ENCODE measurements at regions not wholly inside any gene's neighbourhood (a gene's known extent, or its start where the extent isn't known, plus 50 kb on each side); places are given as distances from the start of the nearest gene placed in this dataset.

DNA sequence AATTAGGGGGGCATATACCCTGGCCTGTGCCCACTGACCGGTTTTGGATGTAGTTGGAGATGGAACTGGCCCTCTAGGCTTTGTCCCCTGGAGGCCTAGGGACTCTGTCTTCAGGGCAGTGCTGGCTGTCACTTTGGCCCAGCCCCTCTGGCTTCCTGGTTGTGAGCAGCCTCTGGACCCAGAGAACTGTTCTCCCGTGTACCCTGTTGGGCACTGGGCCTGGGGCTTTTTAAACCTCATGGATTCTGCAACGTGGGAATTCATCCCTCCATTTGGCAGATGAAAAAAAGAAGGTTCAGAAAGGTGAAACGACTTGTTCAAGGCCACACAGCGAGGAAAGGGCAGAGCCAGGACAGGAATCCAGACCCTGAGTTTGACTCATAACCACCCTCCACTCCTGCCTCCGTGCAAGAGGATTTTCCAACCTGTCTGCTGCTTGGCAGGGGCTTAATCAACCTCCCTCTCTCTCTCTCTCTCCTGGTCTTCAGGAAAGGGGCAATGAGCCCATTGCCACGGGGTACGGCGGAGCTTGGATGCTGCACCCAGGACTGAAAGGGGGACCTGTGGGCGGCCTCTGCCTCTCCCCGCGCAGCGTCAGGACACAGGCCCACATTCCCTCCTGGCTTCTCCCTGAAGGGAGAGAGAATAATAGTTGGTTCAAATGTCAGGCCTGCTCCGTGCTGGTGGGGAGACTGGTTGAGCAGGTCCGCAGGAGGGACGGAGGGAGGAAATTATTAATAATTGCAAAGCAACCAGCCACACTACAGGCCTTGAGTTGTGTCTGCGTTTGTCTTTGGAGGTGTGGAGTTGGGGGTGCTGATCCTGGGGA is 56.0 kb downstream of the CEBPB start:
- no peaks in the 10 kb centered on the region; the same call in none of the 2 replicates for H3K27me3 Mint-ChIP-seq (ENCODE audit: insufficient read depth)
- no peaks in the 10 kb centered on the region for H3K36me3 Mint-ChIP-seq (ENCODE audit: low read depth)
- TF ChIP-seq, protein P1, sequence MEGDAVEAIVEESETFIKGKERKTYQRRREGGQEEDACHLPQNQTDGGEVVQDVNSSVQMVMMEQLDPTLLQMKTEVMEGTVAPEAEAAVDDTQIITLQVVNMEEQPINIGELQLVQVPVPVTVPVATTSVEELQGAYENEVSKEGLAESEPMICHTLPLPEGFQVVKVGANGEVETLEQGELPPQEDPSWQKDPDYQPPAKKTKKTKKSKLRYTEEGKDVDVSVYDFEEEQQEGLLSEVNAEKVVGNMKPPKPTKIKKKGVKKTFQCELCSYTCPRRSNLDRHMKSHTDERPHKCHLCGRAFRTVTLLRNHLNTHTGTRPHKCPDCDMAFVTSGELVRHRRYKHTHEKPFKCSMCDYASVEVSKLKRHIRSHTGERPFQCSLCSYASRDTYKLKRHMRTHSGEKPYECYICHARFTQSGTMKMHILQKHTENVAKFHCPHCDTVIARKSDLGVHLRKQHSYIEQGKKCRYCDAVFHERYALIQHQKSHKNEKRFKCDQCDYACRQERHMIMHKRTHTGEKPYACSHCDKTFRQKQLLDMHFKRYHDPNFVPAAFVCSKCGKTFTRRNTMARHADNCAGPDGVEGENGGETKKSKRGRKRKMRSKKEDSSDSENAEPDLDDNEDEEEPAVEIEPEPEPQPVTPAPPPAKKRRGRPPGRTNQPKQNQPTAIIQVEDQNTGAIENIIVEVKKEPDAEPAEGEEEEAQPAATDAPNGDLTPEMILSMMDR (IDR thresholded peaks at IDR 0.05): no peak
- no peak overlapping the region for H3K4me3 Mint-ChIP-seq
- H3K4me1 Mint-ChIP-seq (ENCODE audit: low read depth): peaks cover 62% of the 10 kb centered on the region
- H3K9me3 Mint-ChIP-seq: no peaks in the 10 kb centered on the region
- no peak for DNase-seq
- peak overlapping the region; percentile 86 for H3K27ac Mint-ChIP-seq

DNA sequence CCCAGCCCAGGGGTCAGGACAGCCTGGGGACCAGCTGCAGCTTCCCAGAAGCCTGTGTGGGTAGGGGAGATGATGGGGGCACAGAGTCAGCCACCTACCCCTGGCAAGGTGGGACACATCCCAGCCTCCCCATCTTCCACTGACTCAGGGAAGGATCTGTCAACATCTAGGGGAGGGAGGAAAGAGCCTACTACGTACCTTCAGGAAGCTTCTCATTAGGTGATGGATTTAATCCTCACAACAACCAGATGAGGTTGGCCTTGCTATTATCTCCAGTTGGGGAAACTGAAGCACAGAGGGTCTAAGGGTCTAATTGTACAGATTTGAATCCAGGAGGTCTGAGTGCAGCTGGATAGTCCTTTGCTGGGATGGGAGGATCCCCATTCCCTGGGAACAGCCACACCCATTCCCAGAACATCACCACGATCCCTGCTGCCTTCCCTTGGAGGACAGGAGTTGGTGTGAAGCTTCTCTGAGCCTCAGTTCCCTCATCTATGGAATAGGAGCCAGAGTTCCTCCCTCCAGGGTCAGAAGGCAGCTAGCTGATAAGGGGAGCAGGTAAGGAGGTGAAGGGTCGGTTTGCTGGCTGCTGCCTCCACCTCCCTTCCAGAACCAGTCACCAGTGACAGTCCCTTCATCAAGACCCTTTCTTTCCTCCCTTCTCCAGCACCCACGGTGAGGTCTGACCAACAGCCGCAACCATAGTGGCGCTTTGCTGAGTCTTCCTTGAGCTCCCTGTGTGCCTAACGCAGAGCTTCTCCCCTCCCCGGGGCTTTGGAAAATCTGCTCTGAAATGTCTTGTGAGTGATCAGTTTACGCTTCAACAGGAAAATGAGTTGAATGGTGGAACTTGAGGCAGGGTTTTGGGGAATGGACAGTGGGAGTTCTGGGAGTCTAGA is 56.8 kb downstream of the CEBPB start:
- no peak for DNase-seq
- TF ChIP-seq, protein P1 (IDR thresholded peaks at IDR 0.05): no peak
- Mint-ChIP-seq H3K27me3 (ENCODE audit: insufficient read depth) (no peaks in the 10 kb centered on the region; the same call in none of the 2 replicates), H3K4me3 (no peak overlapping the region), H3K36me3 (ENCODE audit: low read depth) (no peaks in the 10 kb centered on the region), H3K9me3 (no peaks in the 10 kb centered on the region), H3K27ac (peak overlapping the region; percentile 86), H3K4me1 (ENCODE audit: low read depth) (peaks cover 65% of the 10 kb centered on the region)

DNA sequence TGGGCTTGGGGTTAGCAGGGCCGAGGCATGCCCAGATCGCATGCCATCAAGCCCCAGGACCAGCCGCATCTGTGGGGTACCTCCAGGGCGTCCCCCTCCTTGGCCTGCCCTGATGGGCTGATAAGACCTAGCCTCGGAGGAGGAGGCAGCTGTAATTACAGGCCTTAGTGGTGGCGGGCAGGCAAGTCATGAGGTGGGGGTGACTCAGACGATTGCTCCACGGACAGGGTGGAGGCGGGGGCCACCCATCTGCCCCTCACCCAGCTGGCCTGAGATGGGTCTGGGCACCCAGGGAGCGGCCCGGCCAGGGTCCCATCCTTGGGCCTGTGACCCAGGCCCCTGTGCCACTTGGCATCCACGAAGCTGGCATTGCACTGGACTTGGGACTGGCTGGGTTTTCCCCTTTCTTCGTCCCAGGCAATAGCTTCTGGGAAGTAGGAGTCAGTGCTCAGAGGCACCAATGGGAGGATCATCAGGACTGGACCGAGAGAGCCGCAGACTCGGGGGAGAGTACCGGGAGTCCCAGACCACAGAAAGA is 57.5 kb downstream of the CEBPB start:
- Mint-ChIP-seq H3K27ac (peak overlapping the region; percentile 86), H3K4me1 (ENCODE audit: low read depth) (peaks cover 73% of the 10 kb centered on the region)

DNA sequence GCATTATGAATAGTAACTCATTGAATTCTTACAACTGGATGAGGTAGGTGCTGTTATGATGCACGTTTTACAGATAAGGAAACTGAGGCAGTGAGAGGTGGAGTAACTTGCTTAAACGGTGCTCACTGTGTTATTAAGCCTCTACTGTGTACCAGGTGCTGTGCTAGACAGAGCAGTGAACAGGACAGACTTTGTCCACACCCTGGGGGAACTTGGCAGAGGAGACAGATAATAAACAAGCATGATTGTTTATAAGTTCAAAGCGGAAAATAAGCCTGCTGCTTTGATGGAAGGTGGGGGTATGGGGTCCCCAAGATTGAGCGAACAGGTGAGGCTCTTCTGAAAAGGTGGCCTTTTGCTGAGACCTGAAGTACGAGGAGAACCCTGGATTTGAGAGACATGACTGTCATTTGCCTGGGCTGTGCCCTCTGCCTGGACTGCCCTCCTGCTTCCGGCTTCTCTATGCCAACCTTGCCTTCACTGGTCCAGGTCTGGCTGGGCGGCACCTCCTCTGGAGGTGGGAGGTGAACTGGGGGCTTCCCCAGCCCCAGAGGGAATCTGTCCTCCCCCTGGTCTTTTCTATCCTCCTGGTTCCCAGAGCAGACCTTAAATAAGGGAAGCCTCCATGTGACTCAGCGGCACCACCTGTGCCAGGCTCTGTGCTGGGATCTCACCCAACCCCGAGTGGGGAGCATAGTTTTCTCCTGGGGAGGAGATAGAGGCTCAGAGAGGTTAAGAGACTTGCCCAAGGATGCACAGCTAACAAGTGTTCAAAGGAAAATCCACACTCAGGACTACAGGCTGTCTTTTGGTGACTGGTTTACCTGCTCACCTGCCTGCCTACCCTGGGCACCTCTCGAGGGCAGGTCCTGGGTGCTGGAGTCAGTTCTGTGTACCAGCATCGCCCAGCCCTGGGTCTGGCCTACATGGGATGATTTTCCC is 59.1 kb downstream of the CEBPB start:
- Mint-ChIP-seq H3K36me3 (ENCODE audit: low read depth) (no peaks in the 10 kb centered on the region), H3K27ac (peak overlapping the region; percentile 86), H3K9me3 (no peaks in the 10 kb centered on the region), H3K4me1 (ENCODE audit: low read depth) (peaks cover 77% of the 10 kb centered on the region), H3K4me3 (no peak overlapping the region), H3K27me3 (ENCODE audit: insufficient read depth) (no peaks in the 10 kb centered on the region; the same call in none of the 2 replicates)
- no peak for DNase-seq
- TF ChIP-seq, protein P1 (IDR thresholded peaks at IDR 0.05): no peak

More for the DNA sequence above, 57.5 kb downstream of the CEBPB start:
- Mint-ChIP-seq H3K9me3 (no peaks in the 10 kb centered on the region), H3K36me3 (ENCODE audit: low read depth) (no peaks in the 10 kb centered on the region), H3K27me3 (ENCODE audit: insufficient read depth) (no peaks in the 10 kb centered on the region; the same call in none of the 2 replicates), H3K4me3 (no peak overlapping the region)
- peak; percentile 39 for DNase-seq
- TF ChIP-seq, protein P1 (IDR thresholded peaks at IDR 0.05): no peak

Measured in HFFc6 (cell line).